ENCODE measurements at regions not wholly inside any gene's neighbourhood (a gene's known extent, or its start where the extent isn't known, plus 50 kb on each side); places are given as distances from the start of the nearest gene placed in this dataset.

GRCh38 chr12:22951206-22951605, 326.2 kb downstream of the ETNK1 start:
- TF ChIP-seq POLR2A (IDR thresholded peaks at IDR 0.05; ENCODE audit: low read depth, low read length): no peak
- no peak for TF ChIP-seq POLR2AphosphoS5 (IDR thresholded peaks at IDR 0.05; ENCODE audit: low read depth, low read length)
- TF ChIP-seq TAF1 (IDR thresholded peaks at IDR 0.05; ENCODE audit: borderline replicate concordance, low read depth, low read length): no peak
